ENCODE measurements at regions not wholly inside any gene's neighbourhood (a gene's known extent, or its start where the extent isn't known, plus 50 kb on each side); places are given as distances from the start of the nearest gene placed in this dataset.

- TF ChIP-seq PKNOX1 (IDR thresholded peaks at IDR 0.05) (no peak), FOXM1 (IDR thresholded peaks at IDR 0.05; ENCODE audit: borderline replicate concordance) (no peak), ARNT (IDR thresholded peaks at IDR 0.05) (no peak), FOXA1 (IDR thresholded peaks at IDR 0.05) (no peak), FOXK2 (IDR thresholded peaks at IDR 0.05) (no peak), BHLHE40 (IDR thresholded peaks at IDR 0.05; ENCODE audit: borderline replicate concordance) (no peak), LEF1 (IDR thresholded peaks at IDR 0.05; ENCODE audit: borderline replicate concordance) (no peak)
Observed at GRCh38 chr16:74083541-74083940, 213.1 kb upstream of the PSMD7 start.

Data from HEK293T (cell line).